ENCODE measurements at regions not wholly inside any gene's neighbourhood (a gene's known extent, or its start where the extent isn't known, plus 50 kb on each side); places are given as distances from the start of the nearest gene placed in this dataset.
"Not testable (repeated sequence)": the region's sequence is repeated elsewhere in the genome, so short reads cannot be mapped to it uniquely, and the experiment has no call there.

GRCh38 chr18:1062588-1062987 is 157.9 kb downstream of the ADCYAP1 start:
- no peaks in the 10 kb centered on the region for H3K4me1 Mint-ChIP-seq
- DNase-seq, result no peak
- POLR2A ChIA-PET, result no interaction called here
- no peak overlapping the region for H3K27ac Mint-ChIP-seq
- H3K36me3 Mint-ChIP-seq (ENCODE audit: low read depth), result no peaks in the 10 kb centered on the region
- H3K4me3 Mint-ChIP-seq, result no peak overlapping the region
- no peaks in the 10 kb centered on the region for H3K9me3 Mint-ChIP-seq
- H3K27me3 Mint-ChIP-seq, result no peaks in the 10 kb centered on the region
- CTCF ChIA-PET, result no interaction called here

DNA sequence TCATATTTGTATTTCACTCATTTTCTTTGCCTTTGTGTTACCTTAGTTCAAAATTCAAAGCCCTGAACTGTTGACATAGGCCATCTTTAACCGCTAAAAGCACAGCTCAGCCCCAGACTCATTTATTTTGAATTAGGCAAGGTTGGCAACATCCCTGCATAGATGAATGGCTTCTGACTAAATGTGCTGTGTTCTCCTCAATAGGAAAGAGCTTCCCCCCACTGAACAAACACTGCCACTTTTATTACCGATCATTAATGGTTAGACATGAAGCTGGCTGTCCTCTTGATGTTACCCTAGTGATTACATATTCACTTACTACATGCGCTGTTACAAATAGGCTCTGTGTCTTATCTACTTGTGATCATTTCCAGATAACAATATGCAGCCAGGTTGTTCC is 170.7 kb downstream of the ADCYAP1 start:
- Mint-ChIP-seq H3K4me1 (no peaks in the 10 kb centered on the region), H3K9me3 (no peaks in the 10 kb centered on the region), H3K27me3 (no peaks in the 10 kb centered on the region), H3K36me3 (ENCODE audit: low read depth) (no peaks in the 10 kb centered on the region), H3K27ac (no peak overlapping the region), H3K4me3 (no peak overlapping the region)
- no peak for DNase-seq
- POLR2A ChIA-PET, result no interaction called here
- CTCF ChIA-PET, result no interaction called here

DNA sequence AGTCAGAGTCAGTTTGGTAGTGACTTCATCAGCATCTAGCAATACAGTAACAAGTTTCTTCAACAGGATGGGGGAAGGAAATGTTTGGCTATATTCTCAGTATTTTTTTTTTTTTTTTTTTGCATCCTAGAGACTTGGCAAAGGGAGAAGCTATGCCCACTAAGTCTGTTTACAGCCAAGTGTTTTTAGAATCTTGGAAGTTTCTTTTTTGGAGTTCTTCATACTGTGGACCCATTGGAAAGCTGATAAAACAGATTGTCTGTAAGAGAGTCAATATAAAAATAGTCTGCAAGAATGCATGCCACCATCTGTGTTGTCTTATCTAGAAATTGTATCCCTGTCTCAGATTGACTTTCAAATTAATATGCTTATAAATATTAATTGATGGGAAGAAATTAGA is 171.2 kb downstream of the ADCYAP1 start:
- Mint-ChIP-seq H3K36me3 (ENCODE audit: low read depth) (no peaks in the 10 kb centered on the region), H3K27ac (no peak overlapping the region), H3K27me3 (no peaks in the 10 kb centered on the region), H3K4me1 (no peaks in the 10 kb centered on the region), H3K4me3 (no peak overlapping the region), H3K9me3 (no peaks in the 10 kb centered on the region)
- POLR2A ChIA-PET, result no interaction called here
- CTCF ChIA-PET, result no interaction called here
- DNase-seq, result no peak

DNA sequence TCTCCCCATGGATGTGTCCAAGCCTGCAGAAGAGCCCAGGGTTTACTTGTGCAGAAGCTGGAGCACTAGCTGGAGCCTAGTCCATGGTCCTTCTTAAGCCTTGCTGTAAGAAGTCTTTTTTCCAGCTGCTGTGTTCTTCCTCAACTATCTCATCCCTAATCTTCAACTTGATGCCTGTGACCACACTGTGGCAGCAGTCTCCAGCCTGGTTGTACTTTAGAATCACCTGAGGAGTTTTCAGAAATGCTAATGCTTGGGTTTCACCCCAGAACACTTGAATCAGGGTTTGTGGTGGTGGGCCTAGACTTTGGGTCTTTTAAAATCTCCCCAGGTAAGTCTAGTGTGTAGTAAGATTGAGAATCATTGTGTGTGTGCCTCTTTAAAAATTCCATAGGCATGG is 173.6 kb downstream of the ADCYAP1 start:
- no peaks in the 10 kb centered on the region for H3K4me1 Mint-ChIP-seq
- H3K4me3 Mint-ChIP-seq, result no peak overlapping the region
- no peaks in the 10 kb centered on the region for H3K27me3 Mint-ChIP-seq
- CTCF ChIA-PET, result interaction anchor here (0.6 kb wide), 1 partner anchor 147 kb away, joined by 3 read pairs; no protein-coding TSS in a partner anchor
- H3K9me3 Mint-ChIP-seq, result no peaks in the 10 kb centered on the region
- POLR2A ChIA-PET, result no interaction called here
- DNase-seq, result no peak
- H3K27ac Mint-ChIP-seq, result no peak overlapping the region
- H3K36me3 Mint-ChIP-seq (ENCODE audit: low read depth), result no peaks in the 10 kb centered on the region

GRCh38 chr18:1083675-1084074 is 179.0 kb downstream of the ADCYAP1 start:
- H3K4me1 Mint-ChIP-seq; H3K36me3 Mint-ChIP-seq (ENCODE audit: low read depth); H3K9me3 Mint-ChIP-seq; DNase-seq; H3K27me3 Mint-ChIP-seq; H3K27ac Mint-ChIP-seq; CTCF ChIA-PET; POLR2A ChIA-PET; H3K4me3 Mint-ChIP-seq: not testable (repeated sequence)

DNA sequence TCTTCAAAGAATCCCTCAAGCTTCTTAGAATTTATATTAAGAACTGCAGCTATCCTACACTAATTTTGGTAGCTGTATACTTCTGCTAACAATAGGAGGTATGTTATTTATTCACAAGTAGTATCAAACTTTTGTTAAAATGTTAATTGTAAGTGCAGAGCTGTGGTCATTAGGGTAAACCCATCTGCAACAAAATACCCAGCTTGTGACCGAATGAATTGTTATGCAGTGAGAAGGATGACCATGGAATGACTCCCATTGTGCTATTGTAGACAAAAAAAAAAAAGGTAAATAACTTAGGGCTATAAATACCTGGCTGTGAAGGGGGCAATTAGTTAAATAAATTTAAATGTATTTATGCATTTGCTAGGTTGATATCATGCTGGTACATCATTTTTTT is 186.1 kb downstream of the ADCYAP1 start:
- no peaks in the 10 kb centered on the region for H3K27me3 Mint-ChIP-seq
- no peaks in the 10 kb centered on the region for H3K4me1 Mint-ChIP-seq
- CTCF ChIA-PET, result no interaction called here
- DNase-seq, result no peak
- H3K9me3 Mint-ChIP-seq, result peaks cover 4% of the 10 kb centered on the region
- H3K27ac Mint-ChIP-seq, result no peak overlapping the region
- POLR2A ChIA-PET, result no interaction called here
- no peak overlapping the region for H3K4me3 Mint-ChIP-seq
- H3K36me3 Mint-ChIP-seq (ENCODE audit: low read depth), result no peaks in the 10 kb centered on the region

- Mint-ChIP-seq H3K27me3 (no peaks in the 10 kb centered on the region), H3K9me3 (peaks cover 4% of the 10 kb centered on the region), H3K27ac (no peak overlapping the region), H3K36me3 (ENCODE audit: low read depth) (no peaks in the 10 kb centered on the region), H3K4me3 (no peak overlapping the region), H3K4me1 (no peaks in the 10 kb centered on the region)
- DNase-seq, result no peak
- POLR2A ChIA-PET, result no interaction called here
- CTCF ChIA-PET, result no interaction called here
Measured at GRCh38 chr18:1092228-1092627, 187.6 kb downstream of the ADCYAP1 start.

DNA sequence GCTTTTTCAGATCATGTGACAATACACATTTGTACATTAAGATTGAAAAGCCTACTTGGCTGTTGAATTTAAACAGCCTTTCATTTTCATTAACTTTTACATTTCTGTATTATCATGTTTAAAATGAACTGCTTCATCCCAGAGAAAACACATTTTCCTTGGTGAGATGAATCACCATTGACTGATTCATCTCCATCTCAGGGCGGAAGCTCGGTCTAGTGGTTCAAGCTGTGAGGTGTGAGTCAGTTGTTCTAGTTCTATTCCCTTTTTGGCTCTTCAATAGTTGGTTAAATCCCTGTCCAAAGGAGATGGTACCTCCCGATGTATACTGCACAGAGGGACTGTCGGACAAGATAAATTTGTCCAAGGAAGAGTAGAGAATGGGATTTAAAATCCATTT is 189.7 kb downstream of the ADCYAP1 start:
- Mint-ChIP-seq H3K27ac (no peak overlapping the region), H3K9me3 (peaks cover 12% of the 10 kb centered on the region), H3K36me3 (ENCODE audit: low read depth) (no peaks in the 10 kb centered on the region), H3K27me3 (no peaks in the 10 kb centered on the region), H3K4me3 (no peak overlapping the region), H3K4me1 (no peaks in the 10 kb centered on the region)
- ChIA-PET CTCF (no interaction called here), POLR2A (no interaction called here)
- DNase-seq, result no peak

DNA sequence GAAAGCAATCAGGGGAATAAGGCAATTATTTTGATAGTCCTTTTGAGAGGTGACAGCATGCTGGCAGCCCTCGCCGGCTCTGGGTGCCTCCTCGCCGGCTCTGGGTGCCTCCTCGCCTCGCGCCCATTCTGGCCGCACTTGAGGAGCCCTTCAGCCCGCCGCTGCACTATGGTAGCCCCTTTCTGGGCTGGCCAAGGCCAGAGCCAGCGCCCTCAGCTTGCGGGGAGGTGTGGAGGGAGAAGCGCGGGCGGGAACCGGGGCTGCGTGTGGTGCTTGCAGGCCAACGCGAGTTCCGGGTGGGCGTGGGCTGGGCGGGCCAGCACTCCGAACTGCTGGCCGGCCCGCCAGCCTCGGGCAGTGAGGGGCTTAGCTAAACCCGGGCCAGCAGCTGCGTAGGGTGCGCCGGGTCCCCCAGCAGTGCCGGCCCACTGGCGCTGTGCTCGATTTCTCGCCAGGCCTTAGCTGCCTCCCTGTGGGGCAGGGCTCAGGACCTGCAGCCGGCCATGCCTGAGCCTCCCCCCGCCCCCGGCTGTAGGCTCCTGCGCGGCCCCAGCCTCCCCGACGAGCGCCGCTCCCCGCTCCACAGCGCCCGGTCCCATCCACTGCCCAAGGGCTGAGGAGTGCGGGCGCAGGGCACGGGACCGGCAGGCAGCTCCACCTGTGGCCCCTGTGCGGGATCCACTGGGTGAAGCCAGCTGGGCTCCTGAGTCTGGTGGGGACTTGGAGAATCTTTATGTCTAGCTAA is 193.5 kb downstream of the ADCYAP1 start:
- POLR2A ChIA-PET, result not testable (repeated sequence)

DNA sequence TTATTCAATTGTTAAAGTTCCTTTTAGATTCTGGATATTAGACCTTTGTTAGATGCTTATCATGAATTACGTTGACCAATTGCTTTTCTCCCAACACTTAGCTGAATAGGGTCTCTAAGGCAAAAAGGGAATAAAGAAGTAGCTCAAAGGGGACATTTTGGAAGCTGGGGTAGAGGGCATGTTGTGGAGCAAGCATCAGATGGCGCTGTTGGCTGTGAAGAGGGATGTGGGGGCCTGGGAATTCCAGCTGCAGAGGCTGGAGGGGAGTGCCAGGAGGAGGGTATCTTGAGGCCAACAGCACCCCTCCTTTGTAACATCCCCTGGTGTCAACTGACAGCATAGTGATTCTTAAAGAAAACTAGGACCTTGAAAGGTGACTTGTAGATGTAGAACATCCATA is 198.2 kb downstream of the ADCYAP1 start:
- ChIA-PET CTCF (interaction anchor here (0.6 kb wide), 1 partner anchor 984 kb away, joined by 4 read pairs; no protein-coding TSS in a partner anchor), POLR2A (no interaction called here)
- no peaks in the 10 kb centered on the region for H3K36me3 Mint-ChIP-seq (ENCODE audit: low read depth)
- no peak overlapping the region for H3K4me3 Mint-ChIP-seq
- no peak for DNase-seq
- no peaks in the 10 kb centered on the region for H3K27me3 Mint-ChIP-seq
- H3K27ac Mint-ChIP-seq, result no peak overlapping the region
- H3K4me1 Mint-ChIP-seq, result no peaks in the 10 kb centered on the region
- peaks cover 3% of the 10 kb centered on the region for H3K9me3 Mint-ChIP-seq

More for the DNA sequence above, 193.5 kb downstream of the ADCYAP1 start:
- H3K36me3 Mint-ChIP-seq (ENCODE audit: low read depth); H3K27me3 Mint-ChIP-seq; H3K4me1 Mint-ChIP-seq; CTCF ChIA-PET; DNase-seq; H3K9me3 Mint-ChIP-seq; H3K27ac Mint-ChIP-seq; H3K4me3 Mint-ChIP-seq: not testable (repeated sequence)

- CTCF ChIA-PET, result no interaction called here
- POLR2A ChIA-PET, result no interaction called here
- Mint-ChIP-seq H3K4me1 (no peaks in the 10 kb centered on the region), H3K9me3 (peaks cover 3% of the 10 kb centered on the region), H3K4me3 (no peak overlapping the region), H3K27me3 (no peaks in the 10 kb centered on the region), H3K27ac (no peak overlapping the region), H3K36me3 (ENCODE audit: low read depth) (no peaks in the 10 kb centered on the region)
- DNase-seq, result no peak
Measured at GRCh38 chr18:1103537-1103936, 198.9 kb downstream of the ADCYAP1 start.

GRCh38 chr18:1104181-1104881 is 199.7 kb downstream of the ADCYAP1 start:
- H3K27me3 Mint-ChIP-seq, result no peaks in the 10 kb centered on the region
- H3K27ac Mint-ChIP-seq, result no peak overlapping the region
- peaks cover under 1% of the 10 kb centered on the region for H3K9me3 Mint-ChIP-seq
- DNase-seq, result no peak
- H3K36me3 Mint-ChIP-seq (ENCODE audit: low read depth), result no peaks in the 10 kb centered on the region
- ChIA-PET CTCF (no interaction called here), POLR2A (no interaction called here)
- no peak overlapping the region for H3K4me3 Mint-ChIP-seq
- no peaks in the 10 kb centered on the region for H3K4me1 Mint-ChIP-seq

DNA sequence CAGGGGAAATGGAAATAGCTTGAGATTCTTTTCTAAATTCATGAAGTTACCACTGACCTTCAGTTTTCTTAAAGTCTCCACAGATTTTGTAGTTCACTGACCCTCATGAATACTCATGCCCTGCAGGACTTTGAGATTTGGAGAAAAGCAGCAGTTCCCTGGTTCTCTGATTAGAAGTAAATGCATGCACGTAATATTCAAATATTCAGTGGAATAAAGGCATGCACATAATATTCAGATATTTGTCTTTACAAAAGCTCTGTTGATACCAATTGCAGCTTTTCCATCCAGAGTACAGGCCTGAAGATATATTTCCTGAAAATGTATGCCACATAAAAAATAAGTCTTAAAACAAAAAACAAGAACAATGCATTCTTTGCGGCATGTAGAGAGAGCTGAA is 219.8 kb downstream of the ADCYAP1 start:
- no peak for DNase-seq
- ChIA-PET CTCF (no interaction called here), POLR2A (no interaction called here)
- Mint-ChIP-seq H3K9me3 (no peaks in the 10 kb centered on the region), H3K36me3 (ENCODE audit: low read depth) (no peaks in the 10 kb centered on the region), H3K4me3 (no peak overlapping the region), H3K27me3 (no peaks in the 10 kb centered on the region), H3K27ac (no peak overlapping the region), H3K4me1 (no peaks in the 10 kb centered on the region)

GRCh38 chr18:1133541-1133940 is 228.9 kb downstream of the ADCYAP1 start:
- POLR2A ChIA-PET, result no interaction called here
- no peak for DNase-seq
- Mint-ChIP-seq H3K27me3 (no peaks in the 10 kb centered on the region), H3K9me3 (no peaks in the 10 kb centered on the region), H3K36me3 (ENCODE audit: low read depth) (no peaks in the 10 kb centered on the region), H3K4me3 (no peak overlapping the region), H3K4me1 (no peaks in the 10 kb centered on the region), H3K27ac (no peak overlapping the region)
- CTCF ChIA-PET, result interaction anchor here (0.6 kb wide), 1 partner anchor 53 kb away, joined by 4 read pairs; no protein-coding TSS in a partner anchor
